Mesendoderm (in vitro differentiated cells): ENCODE measurements at regions not wholly inside any gene's neighbourhood (a gene's known extent, or its start where the extent isn't known, plus 50 kb on each side); places are given as distances from the start of the nearest gene placed in this dataset.

Source experiments
- DNase-seq: peaks from one replicate; pipeline ENCODE4 v3.0.0; 2013
- H2AK5ac ChIP-seq: 2 replicates; pipeline ENCODE4 v1.6.1; 2013; ENCODE audit warnings: low read length, inconsistent platforms
- H2BK120ac ChIP-seq: 2 replicates; pipeline ENCODE4 v1.6.1; 2013; ENCODE audit warnings: low read depth, mild to moderate bottlenecking, low read length, moderate library complexity, mixed read lengths
- H2BK15ac ChIP-seq: replicated peaks from 2 replicates; pipeline ENCODE4 v1.6.1; 2013; ENCODE audit warnings: low read depth, mild to moderate bottlenecking, moderate library complexity
- H2BK5ac ChIP-seq: 2 replicates; pipeline ENCODE4 v1.6.1; 2013; ENCODE audit warnings: low read length, inconsistent platforms
- H3K18ac ChIP-seq: 2 replicates; pipeline ENCODE4 v1.6.1; 2013; ENCODE audit warnings: mild to moderate bottlenecking, low read length, mixed read lengths
- H3K23ac ChIP-seq: one replicate; pipeline ENCODE4 v1.6.1; 2013; ENCODE audit warnings: low read length
- H3K27ac ChIP-seq: 2 replicates; pipeline ENCODE4 v1.5.1; 2013; ENCODE audit warnings: low read depth, mild to moderate bottlenecking, inconsistent platforms, low read length, moderate library complexity
- H3K27me3 ChIP-seq: 2 replicates; pipeline ENCODE4 v1.6.1; 2013; ENCODE audit warnings: low read length, control low read depth, mild to moderate bottlenecking, inconsistent platforms; ENCODE audit not compliant: insufficient read depth, poor library complexity
- H3K36me3 ChIP-seq: 2 replicates; pipeline ENCODE4 v1.6.1; 2013; ENCODE audit warnings: low read length, inconsistent platforms; ENCODE audit not compliant: control insufficient read depth, insufficient read depth
- H3K4ac ChIP-seq: one replicate; pipeline ENCODE4 v1.6.1; 2013; ENCODE audit warnings: low read depth, mild to moderate bottlenecking, low read length, moderate library complexity
- H3K4me1 ChIP-seq: 2 replicates; pipeline ENCODE4 v1.6.1; 2013; ENCODE audit warnings: low read depth, low read length, inconsistent platforms; ENCODE audit not compliant: control insufficient read depth
- H3K4me2 ChIP-seq: 2 replicates; pipeline ENCODE4 v1.6.1; 2013; ENCODE audit warnings: low read length
- H3K4me3 ChIP-seq: 2 replicates; pipeline ENCODE4 v1.5.1; 2013; ENCODE audit warnings: mild to moderate bottlenecking, low read length
- H3K56ac ChIP-seq: one replicate; pipeline ENCODE4 v1.6.1; 2013; ENCODE audit warnings: low read length
- H3K79me1 ChIP-seq: 2 replicates; pipeline ENCODE4 v1.6.1; 2013; ENCODE audit warnings: low read length, inconsistent platforms
- H3K79me2 ChIP-seq: 2 replicates; pipeline ENCODE4 v1.6.1; 2013; ENCODE audit warnings: mild to moderate bottlenecking, low read length; ENCODE audit not compliant: control insufficient read depth, insufficient read depth
- H3K9ac ChIP-seq: 2 replicates; pipeline ENCODE4 v1.6.1; 2013; ENCODE audit warnings: low read length, inconsistent platforms
- H4K5ac ChIP-seq: one replicate; pipeline ENCODE4 v1.6.1; 2013; ENCODE audit warnings: low read length
- H4K8ac ChIP-seq: one replicate; pipeline ENCODE4 v1.6.1; 2013; ENCODE audit warnings: low read depth, mild to moderate bottlenecking, control low read depth, low read length, moderate library complexity
- WGBS: extraction: QIAGEN DNeasy Blood & Tissue Kit; methylation state at CpG from one replicate; pipeline ENCODE4 v1.1.7; 2013; ENCODE audit warnings: low lambda C conversion rate, missing lambda C conversion rate; ENCODE audit not compliant: insufficient coverage; ENCODE audit errors: extremely low coverage; 5-methylcytosine and 5-hydroxymethylcytosine counted together

DNA sequence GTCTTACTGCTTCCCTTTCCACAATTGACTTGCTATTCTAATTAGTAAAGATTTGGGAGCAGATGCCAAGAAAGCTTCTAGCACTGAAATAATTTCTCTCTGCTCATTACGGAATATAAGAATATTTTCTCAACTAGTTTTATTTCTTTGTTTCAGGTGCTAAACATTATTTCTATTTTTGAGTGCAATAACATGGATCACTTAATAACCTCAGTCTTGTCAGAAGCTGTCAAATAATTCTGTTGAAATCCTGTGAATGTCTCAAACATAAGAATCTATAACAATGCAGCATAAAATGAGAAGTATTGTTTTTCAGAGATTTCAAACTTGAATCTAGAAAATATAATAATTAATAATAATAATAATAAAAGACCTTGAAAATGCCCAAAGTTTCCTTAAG is 1221.0 kb downstream of the DSC3 start:
- no peak overlapping the region for H3K27ac ChIP-seq
- no peak overlapping the region for H3K56ac ChIP-seq
- no CpG with 5 or more reads among the region's 1 CpG for WGBS
- no peak overlapping the region for H3K23ac ChIP-seq
- H2AK5ac ChIP-seq: no peak overlapping the region
- no peaks in the 10 kb centered on the region for H3K36me3 ChIP-seq
- no peak overlapping the region for H2BK120ac ChIP-seq
- H3K4me2 ChIP-seq: no peak overlapping the region
- no peak overlapping the region for H4K8ac ChIP-seq
- H2BK15ac ChIP-seq: no peak overlapping the region
- H3K79me2 ChIP-seq: no peaks in the 10 kb centered on the region
- H3K27me3 ChIP-seq: no peaks in the 10 kb centered on the region
- no peaks in the 10 kb centered on the region for H3K4me1 ChIP-seq
- H3K4ac ChIP-seq: no peak overlapping the region
- no peak overlapping the region for H3K9ac ChIP-seq
- H3K4me3 ChIP-seq: no peak overlapping the region
- no peak for DNase-seq
- H3K18ac ChIP-seq: no peak overlapping the region
- H4K5ac ChIP-seq: no peak overlapping the region
- no peaks in the 10 kb centered on the region for H3K79me1 ChIP-seq
- no peak overlapping the region for H2BK5ac ChIP-seq

DNA sequence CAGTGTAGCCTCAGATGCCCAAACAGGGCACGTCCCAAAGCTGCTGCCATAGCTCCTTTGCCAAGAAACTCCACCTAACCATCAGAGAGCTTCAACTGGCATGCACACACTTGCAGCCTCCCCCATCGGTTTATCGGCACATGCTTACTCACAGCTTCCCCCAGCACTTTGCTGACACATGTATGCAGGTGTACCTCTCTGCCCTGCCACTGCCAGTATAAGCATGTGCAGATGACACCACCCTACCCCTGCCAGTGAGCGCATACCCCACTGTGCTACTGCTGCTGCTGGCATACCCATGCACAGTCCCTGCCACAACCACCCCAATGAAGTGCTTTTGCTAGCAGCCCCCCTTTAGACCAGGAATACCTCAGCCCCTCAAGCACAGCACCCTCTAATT is 1231.0 kb downstream of the DSC3 start:
- Histone ChIP-seq H3K18ac (no peak overlapping the region), H3K79me2 (no peaks in the 10 kb centered on the region), H2BK120ac (no peak overlapping the region), H3K4me3 (no peak overlapping the region), H4K8ac (no peak overlapping the region), H3K27ac (no peak overlapping the region), H3K36me3 (no peaks in the 10 kb centered on the region), H2BK5ac (no peak overlapping the region), H2BK15ac (no peak overlapping the region), H3K27me3 (no peaks in the 10 kb centered on the region), H3K4me1 (no peaks in the 10 kb centered on the region), H3K4me2 (no peak overlapping the region), H3K56ac (no peak overlapping the region), H3K23ac (no peak overlapping the region), H2AK5ac (no peak overlapping the region), H3K4ac (no peak overlapping the region), H3K9ac (no peak overlapping the region), H4K5ac (no peak overlapping the region), H3K79me1 (no peaks in the 10 kb centered on the region)
- no peak for DNase-seq
- no CpG with 5 or more reads among the region's 4 CpGs for WGBS

- H3K4me3 ChIP-seq: no peak overlapping the region
- WGBS: no CpG with 5 or more reads among the region's 1 CpG
Observed at GRCh38 chr18:29780816-29781215, 1261.7 kb downstream of the DSC3 start.

GRCh38 chr18:29779096-29779495 is 1263.4 kb downstream of the DSC3 start:
- Histone ChIP-seq H3K4me2 (no peak overlapping the region), H3K27ac (no peak overlapping the region), H3K27me3 (no peaks in the 10 kb centered on the region), H2AK5ac (no peak overlapping the region), H3K36me3 (no peaks in the 10 kb centered on the region), H2BK15ac (no peak overlapping the region), H3K9ac (no peak overlapping the region), H2BK120ac (no peak overlapping the region), H4K8ac (no peak overlapping the region), H3K79me2 (no peaks in the 10 kb centered on the region), H3K56ac (no peak overlapping the region), H3K4me1 (no peaks in the 10 kb centered on the region), H3K18ac (no peak overlapping the region), H3K4ac (no peak overlapping the region), H2BK5ac (no peak overlapping the region), H3K4me3 (no peak overlapping the region), H3K79me1 (no peaks in the 10 kb centered on the region), H3K23ac (no peak overlapping the region), H4K5ac (no peak overlapping the region)
- no peak for DNase-seq
- WGBS: no CpG with 5 or more reads among the region's 1 CpG

More at GRCh38 chr18:29780816-29781215, 1261.7 kb downstream of the DSC3 start:
- Histone ChIP-seq H3K18ac (no peak overlapping the region), H3K27ac (no peak overlapping the region), H2AK5ac (no peak overlapping the region), H3K4me1 (no peaks in the 10 kb centered on the region), H2BK120ac (no peak overlapping the region), H3K9ac (no peak overlapping the region), H3K36me3 (no peaks in the 10 kb centered on the region), H2BK5ac (no peak overlapping the region), H3K4ac (no peak overlapping the region), H3K23ac (no peak overlapping the region), H3K56ac (no peak overlapping the region), H4K8ac (no peak overlapping the region), H3K79me2 (no peaks in the 10 kb centered on the region), H3K27me3 (no peaks in the 10 kb centered on the region), H3K79me1 (no peaks in the 10 kb centered on the region), H2BK15ac (no peak overlapping the region), H3K4me2 (no peak overlapping the region), H4K5ac (no peak overlapping the region)
- DNase-seq: peak; percentile 8

DNA sequence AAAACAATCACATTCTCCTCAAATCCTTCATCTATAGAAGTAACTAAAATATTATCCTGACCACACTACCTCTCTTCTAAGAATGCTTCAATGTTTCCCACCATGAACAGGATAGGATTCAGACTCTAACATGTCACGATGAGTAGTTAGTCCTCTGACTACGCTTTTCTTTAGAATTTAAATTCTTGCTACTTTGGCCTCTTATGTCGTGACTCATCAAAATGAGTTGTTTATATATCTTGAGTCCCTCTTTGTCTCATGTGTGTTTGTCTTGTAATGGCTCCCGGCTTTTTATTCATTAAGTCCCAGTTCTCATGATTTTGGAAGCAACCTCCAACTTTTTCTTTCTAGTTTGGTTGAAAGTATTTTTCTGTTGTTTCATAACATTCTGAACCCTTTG is 1289.2 kb downstream of the DSC3 start:
- no peak overlapping the region for H3K9ac ChIP-seq
- WGBS: no CpG with 5 or more reads among the region's 4 CpGs
- H3K18ac ChIP-seq: no peak overlapping the region

DNA sequence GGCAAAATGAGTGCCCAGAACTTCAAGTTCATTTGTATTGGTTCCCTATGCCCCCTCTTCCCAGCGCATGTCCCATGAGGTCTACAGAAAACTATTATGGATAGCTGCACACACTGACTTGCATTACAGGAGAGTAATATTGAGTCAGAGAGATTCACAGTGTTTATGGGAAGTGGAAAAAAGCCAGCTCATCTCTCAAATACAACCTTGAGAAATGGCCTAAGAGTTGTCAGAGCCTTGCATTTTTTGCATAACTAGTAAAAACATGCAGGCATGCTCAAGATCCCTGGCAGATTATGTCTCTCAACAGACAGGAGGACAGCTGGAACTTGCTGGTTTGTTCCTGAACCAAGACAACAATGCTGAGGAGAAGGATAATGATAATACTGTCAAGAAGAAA is 1292.8 kb downstream of the DSC3 start:
- no peak overlapping the region for H2BK120ac ChIP-seq
- H3K79me2 ChIP-seq: no peaks in the 10 kb centered on the region
- no peaks in the 10 kb centered on the region for H3K79me1 ChIP-seq
- H4K5ac ChIP-seq: no peak overlapping the region
- H3K56ac ChIP-seq: no peak overlapping the region
- no peak overlapping the region for H2AK5ac ChIP-seq
- no peak overlapping the region for H3K4me2 ChIP-seq
- H3K4ac ChIP-seq: no peak overlapping the region
- no peak overlapping the region for H3K18ac ChIP-seq
- no peak overlapping the region for H3K4me3 ChIP-seq
- H3K27ac ChIP-seq: no peak overlapping the region
- H3K9ac ChIP-seq: no peak overlapping the region
- no peaks in the 10 kb centered on the region for H3K36me3 ChIP-seq
- no peak overlapping the region for H2BK5ac ChIP-seq
- H2BK15ac ChIP-seq: no peak overlapping the region
- no peak overlapping the region for H4K8ac ChIP-seq
- peak; percentile 10 for DNase-seq
- no CpG with 5 or more reads among the region's 1 CpG for WGBS
- H3K4me1 ChIP-seq: no peaks in the 10 kb centered on the region
- H3K23ac ChIP-seq: no peak overlapping the region
- no peaks in the 10 kb centered on the region for H3K27me3 ChIP-seq

More for the DNA sequence above, 1289.2 kb downstream of the DSC3 start:
- DNase-seq: no peak
- Histone ChIP-seq H3K4me1 (no peaks in the 10 kb centered on the region), H4K8ac (no peak overlapping the region), H3K27ac (no peak overlapping the region), H3K4me3 (no peak overlapping the region), H2BK15ac (no peak overlapping the region), H2AK5ac (no peak overlapping the region), H3K23ac (no peak overlapping the region), H3K4me2 (no peak overlapping the region), H3K4ac (no peak overlapping the region), H3K36me3 (no peaks in the 10 kb centered on the region), H2BK5ac (no peak overlapping the region), H3K79me2 (no peaks in the 10 kb centered on the region), H2BK120ac (no peak overlapping the region), H3K79me1 (no peaks in the 10 kb centered on the region), H3K56ac (no peak overlapping the region), H3K27me3 (no peaks in the 10 kb centered on the region), H4K5ac (no peak overlapping the region)
